OCI-LY7 (cell line): ENCODE measurements at regions not wholly inside any gene's neighbourhood (a gene's known extent, or its start where the extent isn't known, plus 50 kb on each side); places are given as distances from the start of the nearest gene placed in this dataset.

Experiments
- BruUV-seq: library from RNA; stranded (reverse); fragments of 400-500 nt; replicated peaks from 2 replicates; lab custom pipeline; 2021; lab: Mats Ljungman, UMichigan
- CTCF ChIA-PET: fragments of 300-600 bp; sonication (Branson Sonifier 250); formaldehyde crosslinking; loops from one replicate; lab custom pipeline; 2022; ENCODE audit warnings: antibody characterized with exemption; ENCODE audit not compliant: unreplicated experiment; lab: Charles Lee
- POLR2A ChIA-PET: fragments of 300-600 bp; sonication (Branson Sonifier 250); formaldehyde crosslinking; loops from one replicate; lab custom pipeline; 2022; ENCODE audit warnings: antibody characterized with exemption; lab: Charles Lee
- DNase-seq: peaks from one replicate; pipeline ENCODE4 v3.0.0-alpha.2; 2015; ENCODE audit warnings: low spot score
- H2AFZ ChIP-seq: fragments of 200-600 bp; sonication (generic), shearing (Covaris generic); 2 replicates; pipeline ENCODE4 v1.6.1; 2014; ENCODE audit warnings: mild to moderate bottlenecking, antibody characterized with exemption, low read length, moderate library complexity
- H3K27ac ChIP-seq: fragments of 200-600 bp; sonication (generic); 2 replicates; pipeline ENCODE4 v1.5.1; 2014; ENCODE audit warnings: mixed run types, low read depth, mild to moderate bottlenecking, moderate library complexity, low read length, inconsistent platforms; ENCODE audit not compliant: poor library complexity, severe bottlenecking
- H3K36me3 ChIP-seq: fragments of 200-600 bp; sonication (generic); 2 replicates; pipeline ENCODE4 v1.6.1; 2014; ENCODE audit warnings: mild to moderate bottlenecking, antibody characterized with exemption, low read length, moderate library complexity, mixed read lengths; ENCODE audit not compliant: insufficient read depth
- H3K4me1 ChIP-seq: fragments of 200-600 bp; sonication (generic); 2 replicates; pipeline ENCODE4 v1.5.1; 2014; ENCODE audit warnings: mild to moderate bottlenecking, low read length; ENCODE audit not compliant: insufficient read depth, poor library complexity, severe bottlenecking
- H3K4me2 ChIP-seq: fragments of 200-600 bp; sonication (generic); 2 replicates; pipeline ENCODE4 v1.6.1; 2014; ENCODE audit warnings: mild to moderate bottlenecking, low read length
- H3K4me3 ChIP-seq: fragments of 200-600 bp; sonication (generic); 2 replicates; pipeline ENCODE4 v1.5.1; 2014; ENCODE audit warnings: mild to moderate bottlenecking, low read depth, low read length; ENCODE audit not compliant: poor library complexity, severe bottlenecking
- H3K79me2 ChIP-seq: fragments of 200-600 bp; sonication (generic); 2 replicates; pipeline ENCODE4 v1.6.1; 2016; ENCODE audit warnings: low read depth, mild to moderate bottlenecking, low read length, moderate library complexity, mixed read lengths; ENCODE audit not compliant: insufficient read depth
- H3K9me2 ChIP-seq: fragments of 200-600 bp; sonication (generic); 2 replicates; pipeline ENCODE4 v1.6.1; 2016; ENCODE audit warnings: mild to moderate bottlenecking, low read length, mixed read lengths; ENCODE audit not compliant: insufficient read depth
- H3K9me3 ChIP-seq: fragments of 200-600 bp; sonication (generic); 2 replicates; pipeline ENCODE4 v1.6.1; 2014; ENCODE audit warnings: mild to moderate bottlenecking, mixed run types, low read length, mixed read lengths
- H4K20me1 ChIP-seq: fragments of 200-600 bp; sonication (generic); 2 replicates; pipeline ENCODE4 v1.6.1; 2014; ENCODE audit warnings: mild to moderate bottlenecking, antibody characterized with exemption, low read length, moderate library complexity, mixed read lengths; ENCODE audit not compliant: insufficient read depth
- EZH2phosphoT487 ChIP-seq: fragments of 200-600 bp; sonication (generic); IDR thresholded peaks from 2 replicates; pipeline ENCODE4 v1.6.1; 2018; ENCODE audit warnings: low read depth, borderline replicate concordance, mild to moderate bottlenecking, mixed run types, antibody characterized with exemption, low read length, moderate library complexity, mixed read lengths
- intact Hi-C: fragments of 100-400 bp; cut with micrococcal nuclease; formaldehyde crosslinking; loops from one replicate; pipeline ENCODE4 v1.10.0; 2022; ENCODE audit not compliant: unreplicated experiment
- TF ChIP-seq, protein P1 (sequence below): fragments of 200-600 bp; sonication (generic); conservative IDR thresholded peaks from 2 replicates; pipeline ENCODE4 v1.5.1; 2014; ENCODE audit warnings: mild to moderate bottlenecking, antibody characterized with exemption, low read length, moderate library complexity, mixed read lengths

DNA sequence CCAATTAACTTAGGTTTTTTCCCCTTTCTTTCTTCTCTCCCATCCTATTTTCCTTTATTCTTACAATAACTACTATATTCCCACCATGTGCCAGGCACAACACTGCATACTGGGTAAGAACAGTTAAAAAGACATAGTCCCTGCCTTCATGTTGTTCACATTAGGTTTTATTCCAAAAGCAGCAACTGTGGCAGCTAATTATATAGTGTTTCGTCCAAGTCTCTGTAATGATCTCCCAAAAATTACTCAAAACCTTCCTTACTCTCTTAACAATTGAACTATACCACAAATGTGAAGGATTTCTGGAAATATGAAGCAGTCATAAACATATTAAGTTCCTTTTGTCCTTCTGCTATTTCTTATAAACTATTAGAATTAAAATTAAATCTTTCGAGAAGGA is 184.1 kb upstream of the C11orf58 start:
- H4K20me1 ChIP-seq, result no peaks in the 10 kb centered on the region
- H3K9me3 ChIP-seq, result no peaks in the 10 kb centered on the region
- BruUV-seq, result no TSS peak
- H3K4me1 ChIP-seq, result no peaks in the 10 kb centered on the region
- H3K79me2 ChIP-seq, result no peaks in the 10 kb centered on the region
- no peaks in the 10 kb centered on the region for H3K9me2 ChIP-seq
- H3K4me2 ChIP-seq, result no peak overlapping the region
- no peak overlapping the region for H2AFZ ChIP-seq
- H3K4me3 ChIP-seq, result no peak overlapping the region
- intact Hi-C loops, result no loop called here
- H3K36me3 ChIP-seq, result no peaks in the 10 kb centered on the region
- ChIA-PET POLR2A (no interaction called here), CTCF (no interaction called here)
- no peak for DNase-seq
- TF ChIP-seq, protein P1, sequence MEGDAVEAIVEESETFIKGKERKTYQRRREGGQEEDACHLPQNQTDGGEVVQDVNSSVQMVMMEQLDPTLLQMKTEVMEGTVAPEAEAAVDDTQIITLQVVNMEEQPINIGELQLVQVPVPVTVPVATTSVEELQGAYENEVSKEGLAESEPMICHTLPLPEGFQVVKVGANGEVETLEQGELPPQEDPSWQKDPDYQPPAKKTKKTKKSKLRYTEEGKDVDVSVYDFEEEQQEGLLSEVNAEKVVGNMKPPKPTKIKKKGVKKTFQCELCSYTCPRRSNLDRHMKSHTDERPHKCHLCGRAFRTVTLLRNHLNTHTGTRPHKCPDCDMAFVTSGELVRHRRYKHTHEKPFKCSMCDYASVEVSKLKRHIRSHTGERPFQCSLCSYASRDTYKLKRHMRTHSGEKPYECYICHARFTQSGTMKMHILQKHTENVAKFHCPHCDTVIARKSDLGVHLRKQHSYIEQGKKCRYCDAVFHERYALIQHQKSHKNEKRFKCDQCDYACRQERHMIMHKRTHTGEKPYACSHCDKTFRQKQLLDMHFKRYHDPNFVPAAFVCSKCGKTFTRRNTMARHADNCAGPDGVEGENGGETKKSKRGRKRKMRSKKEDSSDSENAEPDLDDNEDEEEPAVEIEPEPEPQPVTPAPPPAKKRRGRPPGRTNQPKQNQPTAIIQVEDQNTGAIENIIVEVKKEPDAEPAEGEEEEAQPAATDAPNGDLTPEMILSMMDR, result no peak
- TF ChIP-seq EZH2phosphoT487, result no peak
- no peak overlapping the region for H3K27ac ChIP-seq

DNA sequence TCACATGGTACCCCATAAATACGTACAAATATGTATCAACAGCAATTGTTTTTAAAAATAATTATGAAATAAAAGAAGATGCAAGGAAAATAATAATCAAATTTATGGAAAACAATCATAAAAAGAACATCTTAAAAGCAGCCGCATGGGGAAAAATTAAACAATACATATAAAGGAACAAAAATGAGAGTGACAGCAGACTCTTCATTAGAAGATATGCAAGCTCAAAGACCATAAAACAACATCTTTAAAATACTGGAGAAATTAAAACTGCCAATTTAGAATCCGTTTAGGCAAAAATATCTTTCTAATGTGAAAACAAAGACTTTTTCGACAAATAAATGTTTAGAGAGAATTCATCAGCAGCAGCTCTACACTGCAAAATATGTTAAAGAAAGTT is 190.6 kb upstream of the C11orf58 start:
- H3K9me3 ChIP-seq, result no peaks in the 10 kb centered on the region
- no peaks in the 10 kb centered on the region for H3K36me3 ChIP-seq
- DNase-seq, result no peak
- no peaks in the 10 kb centered on the region for H3K79me2 ChIP-seq
- ChIA-PET CTCF (no interaction called here), POLR2A (no interaction called here)
- H4K20me1 ChIP-seq, result no peaks in the 10 kb centered on the region
- no TSS peak for BruUV-seq
- H3K9me2 ChIP-seq, result no peaks in the 10 kb centered on the region
- intact Hi-C loops, result no loop called here
- H2AFZ ChIP-seq, result no peak overlapping the region
- no peak overlapping the region for H3K4me3 ChIP-seq
- no peak for TF ChIP-seq EZH2phosphoT487
- TF ChIP-seq, protein P1, result no peak
- no peaks in the 10 kb centered on the region for H3K4me1 ChIP-seq
- H3K27ac ChIP-seq, result no peak overlapping the region
- H3K4me2 ChIP-seq, result no peak overlapping the region

DNA sequence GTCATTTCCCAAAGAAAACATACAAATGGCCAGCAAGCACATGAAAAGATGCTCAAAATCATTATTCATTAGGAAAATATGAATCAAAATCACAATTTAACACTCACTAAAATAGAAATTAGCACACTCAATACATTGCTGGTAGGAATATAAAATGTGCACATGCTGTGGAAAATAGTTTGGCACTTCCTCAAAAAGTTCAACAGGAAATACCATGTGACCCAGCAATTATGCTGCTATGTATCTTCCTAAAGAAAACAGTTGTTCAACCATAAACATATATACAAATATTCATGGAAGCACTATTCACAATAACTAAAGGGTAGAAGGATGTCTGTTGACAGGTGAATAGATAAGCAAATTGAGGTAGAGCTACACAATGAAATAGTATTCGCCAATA is 187.3 kb upstream of the SOX6 start:
- no peak for DNase-seq
- Histone ChIP-seq H2AFZ (no peak overlapping the region), H3K9me3 (no peaks in the 10 kb centered on the region), H3K79me2 (no peaks in the 10 kb centered on the region), H3K36me3 (no peaks in the 10 kb centered on the region), H4K20me1 (no peaks in the 10 kb centered on the region), H3K27ac (no peak overlapping the region), H3K9me2 (no peaks in the 10 kb centered on the region), H3K4me1 (no peaks in the 10 kb centered on the region), H3K4me3 (no peak overlapping the region), H3K4me2 (no peak overlapping the region)
- intact Hi-C loops, result no loop called here
- TF ChIP-seq EZH2phosphoT487, result no peak
- TF ChIP-seq, protein P1, result no peak
- no TSS peak for BruUV-seq
- ChIA-PET POLR2A (interaction anchor here (0.6 kb wide), 1 partner anchor 357 kb away, joined by 4 read pairs; no protein-coding TSS in a partner anchor), CTCF (no interaction called here)
